IMR-90 (cell line): ENCODE measurements at regions not wholly inside any gene's neighbourhood (a gene's known extent, or its start where the extent isn't known, plus 50 kb on each side); places are given as distances from the start of the nearest gene placed in this dataset.

Source experiments
- ATAC-seq: fragments of 200-7000 bp; cut with Tn5 transposase; 2 replicates; pipeline ENCODE4 v1.9.1; 2020; ENCODE audit warnings: low read depth, mild to moderate bottlenecking, moderate library complexity
- BruUV-seq: library from RNA; stranded (reverse); fragments of 400-500 nt; replicated peaks from 2 replicates; lab custom pipeline; 2021; lab: Mats Ljungman, UMichigan
- CTCF ChIA-PET: fragments of 300-600 bp; formaldehyde crosslinking; extraction: SDS; loops from one replicate; lab custom pipeline; 2021; ENCODE audit warnings: antibody characterized with exemption; lab: Yijun Ruan, JAX
- POLR2A ChIA-PET: fragments of 300-600 bp; sonication (Branson Sonifier 250); formaldehyde crosslinking; loops from one replicate; lab custom pipeline; 2022; ENCODE audit warnings: antibody characterized with exemption; ENCODE audit not compliant: unreplicated experiment; lab: Charles Lee
- DNase-seq: peaks from one replicate; pipeline ENCODE4 v3.0.0; 2013
- H2AFZ ChIP-seq: replicated peaks from 2 replicates; pipeline ENCODE3; 2013; ENCODE audit warnings: low read length, mild to moderate bottlenecking; ENCODE audit not compliant: poor library complexity
- H2AK5ac ChIP-seq: 2 replicates; pipeline ENCODE4 v1.6.1; 2013; ENCODE audit warnings: low read depth, low read length, inconsistent platforms
- H2AK9ac ChIP-seq: replicated peaks from 2 replicates; pipeline ENCODE3; 2013; ENCODE audit warnings: mild to moderate bottlenecking, low read depth, low read length, moderate library complexity; ENCODE audit not compliant: poor library complexity
- H2BK120ac ChIP-seq: 2 replicates; pipeline ENCODE4 v1.6.1; 2013; ENCODE audit warnings: low read depth, low read length, inconsistent platforms
- H2BK15ac ChIP-seq: 3 replicates; pipeline ENCODE4 v1.6.1; 2013; ENCODE audit warnings: low read depth, low read length, inconsistent platforms
- H2BK20ac ChIP-seq: 2 replicates; pipeline ENCODE4 v1.6.1; 2013; ENCODE audit warnings: low read depth, mild to moderate bottlenecking, inconsistent platforms, low read length, moderate library complexity
- H2BK5ac ChIP-seq: 2 replicates; pipeline ENCODE4 v1.6.1; 2013; ENCODE audit warnings: mild to moderate bottlenecking, low read depth, low read length, inconsistent platforms; ENCODE audit not compliant: poor library complexity, severe bottlenecking
- H3K14ac ChIP-seq: replicated peaks from 2 replicates; pipeline ENCODE4 v1.6.1; 2013; ENCODE audit warnings: low read depth, low read length, inconsistent platforms
- H3K18ac ChIP-seq: 2 replicates; pipeline ENCODE4 v1.6.1; 2013; ENCODE audit warnings: low read depth, low read length, control low read depth
- H3K23ac ChIP-seq: 2 replicates; pipeline ENCODE4 v1.6.1; 2013; ENCODE audit warnings: low read depth, low read length, inconsistent platforms
- H3K27ac ChIP-seq: 2 replicates; pipeline ENCODE4 v1.5.1; 2013; ENCODE audit warnings: mild to moderate bottlenecking, control low read depth, low read length; ENCODE audit not compliant: insufficient read depth
- H3K27me3 ChIP-seq: 2 replicates; pipeline ENCODE4 v1.6.1; 2013; ENCODE audit warnings: low read length; ENCODE audit not compliant: control insufficient read depth, insufficient read depth
- H3K36me3 ChIP-seq: 2 replicates; pipeline ENCODE4 v1.6.1; 2013; ENCODE audit warnings: low read length, mixed read lengths; ENCODE audit not compliant: control insufficient read depth, insufficient read depth
- H3K4ac ChIP-seq: 2 replicates; pipeline ENCODE4 v1.6.1; 2013; ENCODE audit warnings: low read depth, low read length, inconsistent platforms
- H3K4me1 ChIP-seq: 2 replicates; pipeline ENCODE4 v1.6.1; 2013; ENCODE audit warnings: low read length, mixed read lengths; ENCODE audit not compliant: control insufficient read depth, insufficient read depth
- H3K4me2 ChIP-seq: 2 replicates; pipeline ENCODE4 v1.6.1; 2013; ENCODE audit warnings: low read depth, mild to moderate bottlenecking, control low read depth, low read length, moderate library complexity
- H3K4me3 ChIP-seq: 2 replicates; pipeline ENCODE4 v1.5.1; 2013; ENCODE audit warnings: low read depth, mild to moderate bottlenecking, control low read depth, low read length, moderate library complexity; ENCODE audit not compliant: insufficient read depth
- H3K56ac ChIP-seq: 2 replicates; pipeline ENCODE4 v1.6.1; 2013; ENCODE audit warnings: low read length, inconsistent platforms; ENCODE audit not compliant: insufficient read depth; ENCODE audit errors: extremely low read depth
- H3K79me1 ChIP-seq, 2 experiments: 2 replicates each; pipeline ENCODE4 v1.6.1; 2013; ENCODE audit warnings: low read length in 2 of 2, inconsistent platforms in 1 of 2, low read depth in 1 of 2
- H3K9ac ChIP-seq: 2 replicates; pipeline ENCODE4 v1.6.1; 2013; ENCODE audit warnings: low read depth, low read length, control low read depth
- H3K9me1 ChIP-seq: 2 replicates; pipeline ENCODE4 v1.6.1; 2013; ENCODE audit warnings: low read length, inconsistent platforms; ENCODE audit not compliant: insufficient read depth
- H3K9me3 ChIP-seq: 2 replicates; pipeline ENCODE4 v1.6.1; 2013; ENCODE audit warnings: low read length; ENCODE audit not compliant: control insufficient read depth, insufficient read depth
- H4K20me1 ChIP-seq: 2 replicates; pipeline ENCODE4 v1.6.1; 2013; ENCODE audit warnings: low read length, inconsistent platforms; ENCODE audit not compliant: insufficient read depth
- H4K5ac ChIP-seq: 2 replicates; pipeline ENCODE4 v1.6.1; 2013; ENCODE audit warnings: mild to moderate bottlenecking, low read depth, low read length, control low read depth
- H4K8ac ChIP-seq, 2 experiments: 2 replicates each; pipeline ENCODE4 v1.6.1; 2013; ENCODE audit warnings: low read depth in 2 of 2, low read length in 2 of 2, control low read depth in 1 of 2, inconsistent platforms in 1 of 2
- H4K91ac ChIP-seq: 2 replicates; pipeline ENCODE4 v1.6.1; 2013; ENCODE audit warnings: low read depth, low read length, inconsistent platforms; ENCODE audit not compliant: insufficient read depth
- BHLHE40 ChIP-seq: fragments of 150-350 bp; IDR thresholded peaks from 2 replicates; pipeline ENCODE4 v1.6.1; 2016; ENCODE audit warnings: mild to moderate bottlenecking, low read depth, low read length
- CEBPB ChIP-seq: IDR thresholded peaks from 2 replicates; pipeline ENCODE4 v1.6.1; 2012; ENCODE audit warnings: low read depth, low read length, improper control_type of control experiment
- CHD1 ChIP-seq: IDR thresholded peaks from 2 replicates; pipeline ENCODE4 v1.6.1; 2012; ENCODE audit warnings: low read depth, low read length, improper control_type of control experiment
- CTCF ChIP-seq: conservative IDR thresholded peaks from 2 replicates; pipeline ENCODE4 v1.5.1; 2012; ENCODE audit warnings: mild to moderate bottlenecking, low read depth, low read length, improper control_type of control experiment
- ELK1 ChIP-seq: fragments of 150-350 bp; IDR thresholded peaks from 2 replicates; pipeline ENCODE4 v1.6.1; 2016; ENCODE audit warnings: low read depth, mild to moderate bottlenecking, low read length, moderate library complexity, borderline replicate concordance
- FOS ChIP-seq: fragments of 150-350 bp; IDR thresholded peaks from 2 replicates; pipeline ENCODE4 v1.6.1; 2016; ENCODE audit warnings: low read depth, low read length
- MAFK ChIP-seq: IDR thresholded peaks from 2 replicates; pipeline ENCODE4 v1.6.1; 2012; ENCODE audit warnings: low read depth, low read length, improper control_type of control experiment
- MAZ ChIP-seq: IDR thresholded peaks from 2 replicates; pipeline ENCODE4 v1.6.1; 2012; ENCODE audit warnings: low read depth, mild to moderate bottlenecking, low read length, improper control_type of control experiment, moderate library complexity, borderline replicate concordance
- MXI1 ChIP-seq: IDR thresholded peaks from 2 replicates; pipeline ENCODE4 v1.6.1; 2012; ENCODE audit warnings: low read depth, mild to moderate bottlenecking, low read length, moderate library complexity, borderline replicate concordance
- NFE2L2 ChIP-seq: fragments of 150-350 bp; IDR thresholded peaks from 2 replicates; pipeline ENCODE4 v1.6.1; 2016; ENCODE audit warnings: low read depth, mild to moderate bottlenecking, low read length
- POLR2A ChIP-seq: IDR thresholded peaks from 2 replicates; pipeline ENCODE4 v1.6.1; 2012; ENCODE audit warnings: mild to moderate bottlenecking, low read depth, low read length
- RAD21 ChIP-seq: IDR thresholded peaks from 2 replicates; pipeline ENCODE4 v1.6.1; 2012; ENCODE audit warnings: low read length, improper control_type of control experiment
- RCOR1 ChIP-seq: IDR thresholded peaks from 2 replicates; pipeline ENCODE4 v1.6.1; 2012; ENCODE audit warnings: mild to moderate bottlenecking, low read length, improper control_type of control experiment; ENCODE audit not compliant: insufficient replicate concordance
- RFX5 ChIP-seq: IDR thresholded peaks from 2 replicates; pipeline ENCODE4 v1.8.0; 2012; ENCODE audit warnings: low read depth, mild to moderate bottlenecking, low read length, moderate library complexity
- SMC3 ChIP-seq: fragments of 150-350 bp; IDR thresholded peaks from 2 replicates; pipeline ENCODE4 v1.6.1; 2016; ENCODE audit warnings: low read depth, mild to moderate bottlenecking, antibody characterized with exemption, low read length, moderate library complexity
- USF2 ChIP-seq: fragments of 150-350 bp; IDR thresholded peaks from 2 replicates; pipeline ENCODE4 v1.6.1; 2017; ENCODE audit warnings: mild to moderate bottlenecking, antibody characterized with exemption, low read length, low read depth
- WGBS, 2 experiments: methylation state at CpG; one replicate each; pipeline versions ENCODE4 v1.1.5 to v1.1.7; 2013; ENCODE audit warnings: missing lambda C conversion rate in 2 of 2; ENCODE audit not compliant: insufficient read length in 1 of 2; ENCODE audit errors: extremely low coverage in 2 of 2; 5-methylcytosine and 5-hydroxymethylcytosine counted together
- dilution Hi-C: fragments of 300-500 bp; cut with HindIII; formaldehyde crosslinking; loops from one replicate; pipeline ENCODE4 v1.14.3; 2018; ENCODE audit warnings: low sequenced_read_pairs; ENCODE audit not compliant: unreplicated experiment
- in situ Hi-C: fragments of 300-500 bp; cut with MboI; formaldehyde crosslinking; loops from 3 replicates; pipeline ENCODE4 v1.14.3; 2019; ENCODE audit warnings: low sequenced_read_pairs, inconsistent platforms, mixed read lengths
- intact Hi-C: fragments of 100-400 bp; cut with micrococcal nuclease; formaldehyde crosslinking; loops from 2 replicates; pipeline ENCODE4 v1.10.0; 2022

- ChIA-PET CTCF (no interaction called here), POLR2A (no interaction called here)
- Histone ChIP-seq H2BK120ac (peak overlapping the region; percentile 79; the same call in 1 of the 2 replicates), H4K91ac (no peak overlapping the region; the same call in 1 of the 2 replicates), H2BK15ac (no peak overlapping the region), H3K56ac (no peak overlapping the region), H3K9me3 (no peaks in the 10 kb centered on the region), H3K4ac (peak overlapping the region; percentile 43; the same call in 1 of the 2 replicates), H3K79me1 (no peaks in the 10 kb centered on the region), H2BK5ac (no peak overlapping the region), H3K23ac (no peak overlapping the region), H2BK20ac (peak overlapping the region; percentile 26; the same call in 1 of the 2 replicates), H3K14ac (no peak overlapping the region), H2AFZ (no peak overlapping the region), H3K9ac (no peak overlapping the region), H4K5ac (no peak overlapping the region), H2AK5ac (peak overlapping the region; percentile 43; the same call in 1 of the 2 replicates), H2AK9ac (no peak overlapping the region), H3K4me2 (no peak overlapping the region), H3K36me3 (no peaks in the 10 kb centered on the region), H3K27me3 (no peaks in the 10 kb centered on the region), H4K8ac (no peak overlapping the region), H3K4me1 (peaks cover 10% of the 10 kb centered on the region), H3K4me3 (no peak overlapping the region), H3K27ac (no peak overlapping the region; the same call in 1 of the 2 replicates), H4K20me1 (no peaks in the 10 kb centered on the region), H3K9me1 (peaks cover 15% of the 10 kb centered on the region), H3K18ac (no peak overlapping the region)
- DNase-seq (no peak), ATAC-seq (no peak)
- dilution Hi-C loops = no loop called here
- in situ Hi-C loops = no loop called here
- BruUV-seq = no TSS peak
- no peak for TF ChIP-seq CTCF
- TF ChIP-seq RAD21 = no peak
- no peak for TF ChIP-seq CHD1
- TF ChIP-seq RCOR1 = no peak
- no peak for TF ChIP-seq USF2
- TF ChIP-seq ELK1 = no peak
- no peak for TF ChIP-seq MXI1
- TF ChIP-seq FOS = no peak
- no peak for TF ChIP-seq MAFK
- TF ChIP-seq POLR2A = no peak
- no peak for TF ChIP-seq RFX5
- TF ChIP-seq BHLHE40 = no peak
- no peak for TF ChIP-seq MAZ
- no peak for TF ChIP-seq CEBPB
- no peak for TF ChIP-seq NFE2L2
- TF ChIP-seq SMC3 = no peak
- 73% methylated on average over 3 of the region's 15 CpGs; no CpG with 5 or more reads in 1 of the 2 experiments for WGBS, 2 experiments
- intact Hi-C loops = no loop called here
These were observed 85.2 kb upstream of the INSIG1 start for GRCh38 chr7:155212301-155213015.
